GM12873 (cell line): ENCODE measurements at regions not wholly inside any gene's neighbourhood (a gene's known extent, or its start where the extent isn't known, plus 50 kb on each side); places are given as distances from the start of the nearest gene placed in this dataset.

Experiments
- TF ChIP-seq, protein P1 (sequence below): IDR thresholded peaks from 2 replicates; pipeline ENCODE4 v1.5.1; 2012; ENCODE audit warnings: low read depth, mild to moderate bottlenecking, moderate library complexity, low read length, control low read depth; ENCODE audit not compliant: insufficient read depth; ENCODE audit errors: missing control alignments

DNA sequence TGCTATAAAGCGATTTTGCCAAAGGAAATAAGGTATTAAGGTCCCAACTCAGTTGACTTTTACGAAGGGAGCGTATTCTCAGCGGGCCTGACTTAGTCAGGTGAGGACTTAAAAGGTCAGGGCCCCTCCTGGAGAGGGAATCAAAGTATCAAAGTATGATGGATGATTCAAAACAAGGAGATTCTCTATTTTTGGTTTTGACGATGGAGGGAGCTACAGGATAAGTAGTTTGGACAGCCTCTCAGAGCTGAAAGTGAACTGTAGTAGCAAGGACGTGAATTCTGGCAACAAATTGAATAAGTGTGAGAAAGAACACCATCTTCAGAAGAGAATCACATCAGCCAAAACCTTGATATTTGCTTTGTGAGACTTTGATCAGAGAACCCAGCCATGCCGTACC is 1186.5 kb downstream of the SI start:
- TF ChIP-seq, protein P1, sequence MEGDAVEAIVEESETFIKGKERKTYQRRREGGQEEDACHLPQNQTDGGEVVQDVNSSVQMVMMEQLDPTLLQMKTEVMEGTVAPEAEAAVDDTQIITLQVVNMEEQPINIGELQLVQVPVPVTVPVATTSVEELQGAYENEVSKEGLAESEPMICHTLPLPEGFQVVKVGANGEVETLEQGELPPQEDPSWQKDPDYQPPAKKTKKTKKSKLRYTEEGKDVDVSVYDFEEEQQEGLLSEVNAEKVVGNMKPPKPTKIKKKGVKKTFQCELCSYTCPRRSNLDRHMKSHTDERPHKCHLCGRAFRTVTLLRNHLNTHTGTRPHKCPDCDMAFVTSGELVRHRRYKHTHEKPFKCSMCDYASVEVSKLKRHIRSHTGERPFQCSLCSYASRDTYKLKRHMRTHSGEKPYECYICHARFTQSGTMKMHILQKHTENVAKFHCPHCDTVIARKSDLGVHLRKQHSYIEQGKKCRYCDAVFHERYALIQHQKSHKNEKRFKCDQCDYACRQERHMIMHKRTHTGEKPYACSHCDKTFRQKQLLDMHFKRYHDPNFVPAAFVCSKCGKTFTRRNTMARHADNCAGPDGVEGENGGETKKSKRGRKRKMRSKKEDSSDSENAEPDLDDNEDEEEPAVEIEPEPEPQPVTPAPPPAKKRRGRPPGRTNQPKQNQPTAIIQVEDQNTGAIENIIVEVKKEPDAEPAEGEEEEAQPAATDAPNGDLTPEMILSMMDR: no peak

DNA sequence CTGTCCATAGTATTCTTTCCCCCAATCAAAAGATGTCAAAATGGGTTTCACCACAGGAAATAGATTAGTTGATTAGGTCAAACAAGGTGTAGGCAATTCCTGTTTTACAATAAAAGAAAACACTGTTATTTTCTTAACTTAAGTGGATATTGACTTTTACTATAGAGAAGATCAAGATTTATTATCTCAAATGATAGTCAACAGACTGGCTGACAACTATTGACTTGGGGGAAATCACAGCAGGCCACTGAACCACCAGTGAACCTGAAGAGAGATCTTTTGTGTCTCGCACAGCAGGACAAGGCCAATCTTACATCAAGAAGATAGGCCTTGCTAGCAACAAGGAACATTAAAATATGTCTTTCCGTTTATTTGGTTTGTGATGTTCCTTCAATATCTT is 1187.6 kb downstream of the SI start:
- TF ChIP-seq, protein P1: no peak

DNA sequence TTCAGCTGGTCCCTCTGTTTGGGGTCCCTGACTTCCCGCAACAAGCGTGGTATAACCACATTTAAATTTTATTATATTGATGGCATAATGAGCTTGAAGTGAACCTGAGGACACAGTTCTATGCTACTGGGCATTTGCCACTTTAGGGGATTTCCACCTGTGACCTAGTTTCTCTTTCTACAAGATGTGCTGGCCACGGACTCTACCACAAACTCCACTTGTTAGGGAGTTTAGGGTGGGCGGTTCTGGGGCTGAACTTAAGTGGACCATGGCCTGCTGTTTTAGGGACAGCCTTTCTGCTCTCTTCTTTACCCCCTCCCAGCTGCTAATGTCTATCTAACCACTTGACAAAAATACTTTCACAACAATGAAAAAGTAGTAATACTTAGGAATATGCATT is 1199.1 kb downstream of the SI start:
- TF ChIP-seq, protein P1: no peak

DNA sequence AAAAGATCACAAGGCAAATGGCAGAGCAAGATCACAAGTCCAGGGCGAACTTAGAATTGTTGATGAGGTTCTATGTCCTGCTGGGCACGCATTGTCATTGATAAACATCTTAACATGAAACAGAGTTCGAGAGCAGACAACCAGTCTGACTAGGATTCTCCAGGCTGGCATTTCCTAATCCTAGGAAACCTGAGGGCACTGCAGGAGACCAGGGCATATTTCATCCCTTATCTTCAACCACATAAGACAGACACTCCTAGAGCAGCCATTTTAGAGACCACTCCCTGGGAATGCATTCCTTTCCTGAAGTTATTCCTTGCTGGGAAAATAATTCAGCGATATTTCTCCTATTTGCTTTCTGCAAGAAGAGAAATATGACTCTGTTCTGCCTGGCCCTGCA is 1199.9 kb downstream of the SI start:
- TF ChIP-seq, protein P1: no peak

DNA sequence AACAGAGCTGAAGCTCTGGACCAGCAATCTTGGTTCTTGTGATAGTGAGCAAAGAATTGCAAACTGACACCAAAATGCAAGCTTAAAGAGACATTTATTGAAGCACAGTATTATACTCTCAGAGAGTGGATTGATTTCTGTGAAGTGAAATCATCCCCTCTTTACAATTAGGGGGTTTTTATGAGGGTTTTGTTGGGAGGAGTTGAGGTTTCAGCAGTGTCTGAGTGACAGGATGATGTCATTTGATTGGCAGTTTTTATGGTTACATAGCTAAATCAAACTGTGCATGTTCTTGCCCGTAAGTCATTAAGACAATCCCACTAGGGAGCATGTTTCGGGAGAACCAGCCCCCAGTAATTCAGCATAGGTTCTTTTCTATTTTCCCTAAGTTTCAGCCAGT is 1200.5 kb downstream of the SI start:
- TF ChIP-seq, protein P1: no peak

DNA sequence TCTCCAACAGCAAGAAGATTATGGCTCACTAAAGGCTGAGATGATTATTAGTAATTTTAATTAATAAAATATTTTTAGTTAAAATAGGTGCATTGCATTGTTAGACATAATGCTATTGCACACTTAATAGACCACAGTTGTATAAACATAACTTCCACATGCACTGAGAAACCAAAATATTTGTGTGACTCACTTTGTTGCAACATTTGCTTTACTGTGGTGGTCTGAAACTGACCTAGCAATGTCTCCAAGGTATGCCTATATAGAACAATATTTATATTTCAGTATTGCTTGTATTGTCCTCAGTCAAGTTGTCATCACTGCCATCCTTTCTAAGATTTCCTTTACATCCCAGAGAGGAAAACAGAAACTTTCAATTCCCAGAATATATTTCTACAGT is 1215.2 kb downstream of the SI start:
- TF ChIP-seq, protein P1: no peak

DNA sequence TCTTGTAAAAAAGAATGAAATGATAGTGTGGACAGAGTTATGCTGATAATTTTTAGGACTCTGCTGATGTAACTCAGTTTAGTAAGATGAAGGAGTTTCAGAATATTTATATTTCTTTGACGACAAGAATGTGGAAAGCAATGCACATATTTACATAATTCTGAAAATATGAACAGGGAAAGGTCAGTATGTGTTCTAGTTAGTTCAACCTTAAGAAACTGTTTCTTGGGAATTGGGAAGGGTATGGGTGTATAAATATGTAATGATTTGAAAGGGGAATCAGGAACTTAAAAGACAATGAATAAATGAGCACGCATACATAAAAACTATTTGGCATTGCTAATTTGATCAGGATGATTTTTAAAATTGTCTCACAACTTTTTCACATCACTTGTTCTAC is 1226.1 kb downstream of the SI start:
- TF ChIP-seq, protein P1: no peak
